ENCODE measurements at regions not wholly inside any gene's neighbourhood (a gene's known extent, or its start where the extent isn't known, plus 50 kb on each side); places are given as distances from the start of the nearest gene placed in this dataset.

DNA sequence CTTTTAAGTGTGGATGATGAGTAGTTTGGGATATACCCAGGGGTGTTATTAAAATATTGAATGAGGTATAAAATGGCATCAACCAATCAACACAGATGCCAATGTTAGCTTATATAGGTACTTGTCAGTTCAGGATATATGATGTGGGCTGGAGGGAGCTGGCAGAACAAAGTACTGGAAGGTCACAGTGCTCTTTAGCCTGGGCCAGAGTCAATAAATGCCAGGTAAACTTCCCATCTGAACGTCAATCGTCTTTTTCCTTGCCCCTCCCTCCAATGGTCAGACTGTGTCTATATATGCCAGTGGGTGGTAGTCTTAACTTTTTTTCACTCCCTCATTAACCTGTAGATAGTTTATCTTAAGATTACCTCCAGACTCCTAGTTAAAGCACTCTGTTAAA lies 140.8 kb upstream of the RBMS1 start:
- DNase-seq, result no peak

DNA sequence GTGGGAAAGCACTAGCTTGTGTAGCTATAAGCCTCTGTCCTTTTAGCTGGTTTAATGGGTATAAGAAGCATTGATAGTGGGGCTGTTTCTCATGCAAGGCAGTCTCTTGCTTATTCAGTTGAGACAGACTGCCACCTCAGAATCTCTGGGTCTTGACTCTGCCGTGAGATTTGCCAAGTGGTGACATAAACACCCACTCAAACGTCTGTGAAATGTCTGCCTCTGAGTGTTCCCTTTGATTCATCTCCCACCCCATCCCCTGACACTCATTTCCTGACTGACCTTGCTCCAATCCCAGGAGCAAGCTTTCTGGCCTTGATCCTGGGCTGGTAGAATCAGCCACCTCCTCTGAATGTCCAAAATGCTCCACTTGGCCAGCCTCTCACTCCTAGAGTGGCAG lies 141.9 kb upstream of the RBMS1 start:
- DNase-seq, result no peak

DNA sequence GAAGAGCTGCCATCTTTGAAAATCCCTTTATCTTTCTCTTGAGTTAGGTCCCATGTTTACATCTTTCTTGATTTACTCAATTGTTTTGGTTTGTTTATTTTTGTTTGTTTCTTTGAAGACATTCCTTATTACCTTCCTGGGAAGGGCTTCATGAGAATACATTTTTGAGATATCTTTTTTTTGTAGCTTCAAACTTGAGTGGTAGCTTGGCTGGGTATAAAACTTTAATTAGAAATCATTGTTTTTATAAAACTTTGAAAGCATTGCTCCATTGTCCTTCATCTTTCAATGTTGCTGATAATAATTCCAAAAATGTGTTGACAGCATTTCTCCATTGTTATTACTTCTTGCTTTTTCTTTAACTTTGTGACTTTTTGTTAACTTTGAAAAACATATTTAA lies 145.9 kb upstream of the RBMS1 start:
- DNase-seq, result no peak

DNA sequence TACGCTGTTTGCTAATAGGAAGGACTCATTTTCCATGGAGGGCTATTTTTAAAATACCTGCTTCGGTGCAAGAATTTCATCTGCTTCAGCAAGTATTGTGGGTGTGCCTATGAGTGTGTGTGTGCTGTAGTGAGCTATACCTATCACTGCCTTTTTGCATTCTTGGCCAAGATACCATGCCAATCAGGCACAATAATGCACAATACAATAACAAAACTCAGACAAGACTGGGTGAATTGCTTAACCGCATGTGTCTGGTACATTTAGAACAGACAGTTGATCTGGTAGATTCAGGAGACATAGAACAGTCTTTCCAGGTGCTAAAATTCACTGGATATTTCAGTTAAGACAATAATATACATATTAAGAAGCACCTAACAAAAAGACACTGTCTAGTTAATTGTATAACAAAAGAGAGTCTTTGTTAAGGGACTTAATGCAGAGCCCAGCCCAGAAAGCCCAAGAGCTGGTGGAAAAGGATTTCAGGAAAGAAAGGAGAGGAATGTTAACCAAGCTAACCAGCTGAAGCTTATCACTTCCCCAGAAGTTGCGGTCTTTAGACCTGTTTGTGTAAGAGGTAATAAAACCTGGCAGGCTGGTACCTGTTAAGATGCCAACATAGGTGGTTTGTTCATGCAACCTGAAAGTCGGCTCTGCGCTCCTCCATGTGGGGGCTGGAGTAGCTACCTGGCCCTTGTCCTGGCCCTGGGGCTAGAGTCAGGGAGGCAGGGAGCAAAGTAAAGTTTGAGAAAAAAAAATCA lies 153.3 kb upstream of the RBMS1 start:
- DNase-seq, result no peak

DNA sequence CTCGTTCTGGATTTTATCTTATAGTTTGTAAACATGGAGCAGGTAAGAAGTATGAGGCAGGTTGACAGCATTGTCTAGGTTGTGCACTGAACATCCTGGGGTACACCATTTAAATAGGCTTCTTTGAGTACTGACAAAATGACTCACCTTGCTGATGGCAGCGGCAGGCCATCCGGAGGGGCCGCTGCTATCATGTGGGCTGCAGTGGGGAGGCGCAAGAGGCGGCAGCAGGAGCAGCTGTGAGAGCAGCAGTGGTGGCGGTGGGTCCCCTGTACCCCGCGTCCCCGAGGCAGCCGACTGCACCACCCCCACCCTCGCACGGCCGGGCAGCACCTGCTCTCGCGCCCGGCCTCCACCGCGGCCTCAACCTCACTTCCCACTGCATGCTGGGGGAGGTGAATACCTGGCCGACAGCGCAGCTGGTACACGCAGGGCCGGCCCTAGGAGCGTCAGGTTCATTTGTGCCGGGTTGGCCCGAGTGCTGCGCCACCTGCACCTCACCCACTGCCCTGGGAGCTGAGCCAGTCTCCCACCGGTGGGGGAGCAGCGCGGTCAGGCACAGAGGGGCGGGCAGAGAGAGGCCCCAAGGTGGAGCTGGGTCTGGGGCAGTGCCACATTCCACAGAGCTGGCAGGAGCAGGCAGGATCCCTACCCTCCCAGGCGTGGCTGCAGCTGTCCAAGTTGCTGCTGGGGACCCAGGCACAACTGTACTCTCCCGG lies 154.5 kb upstream of the RBMS1 start:
- no peak for DNase-seq

DNA sequence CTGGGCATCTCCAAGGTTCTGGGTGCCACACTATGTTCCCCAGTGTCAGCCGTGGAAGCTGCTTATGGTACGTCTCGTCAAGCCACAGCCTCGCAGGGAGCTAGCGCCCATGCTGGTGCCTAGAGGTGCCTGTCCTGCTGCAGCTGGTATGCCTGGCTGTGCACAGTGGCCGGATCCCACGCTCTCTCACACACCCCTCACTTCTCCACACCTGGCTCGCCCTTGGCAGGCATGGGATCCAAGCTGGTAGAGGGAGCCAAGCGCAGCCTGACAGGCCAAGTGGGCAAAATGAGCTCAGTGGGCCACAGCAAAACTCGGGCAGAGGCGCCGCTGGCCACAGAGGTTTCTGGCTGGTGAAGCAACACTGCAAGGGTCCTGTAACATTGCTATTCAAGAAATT lies 156.1 kb upstream of the RBMS1 start:
- DNase-seq, result no peak

DNA sequence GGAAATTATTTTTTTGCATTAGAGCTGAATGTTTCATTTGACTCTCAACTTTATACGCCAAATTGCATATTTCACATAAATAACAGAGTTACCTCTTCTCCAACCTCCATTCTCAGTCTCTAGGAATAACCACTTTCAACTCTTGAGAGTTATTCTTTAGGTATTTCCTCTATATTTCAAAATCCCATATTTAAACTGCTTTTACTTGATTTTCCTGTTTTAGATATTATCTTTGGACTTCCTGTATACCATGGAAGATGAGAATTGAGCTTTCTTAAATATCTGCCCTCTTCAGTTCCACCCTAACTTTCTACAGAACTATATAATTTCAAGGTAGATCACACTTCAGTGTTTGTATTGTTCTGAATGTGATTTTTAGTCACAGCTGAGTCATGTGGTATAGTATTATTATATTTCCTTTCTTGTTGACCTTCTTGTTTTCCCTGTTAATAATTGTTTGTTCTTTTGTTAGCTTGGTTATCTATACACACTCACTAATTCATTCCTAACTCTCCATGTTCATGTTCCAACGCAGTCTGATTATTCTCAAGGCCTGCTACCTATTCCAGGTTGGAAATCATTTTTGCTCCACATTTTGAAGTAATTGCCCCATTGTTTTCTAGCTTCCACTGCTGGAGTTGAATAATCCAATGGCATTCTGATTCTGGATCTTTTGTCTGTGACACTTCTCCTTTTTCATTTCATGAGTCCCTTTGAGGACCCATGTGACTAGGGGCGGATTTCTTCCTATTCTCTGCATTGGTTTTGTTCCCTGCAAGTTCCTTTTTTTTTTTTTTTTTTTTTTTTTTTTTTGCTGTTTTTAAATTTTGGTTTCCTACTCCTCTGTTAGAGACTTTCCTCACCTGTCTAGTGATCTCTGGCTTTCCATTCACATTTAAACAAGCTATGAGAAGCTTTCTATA lies 156.8 kb upstream of the RBMS1 start:
- no peak for DNase-seq

DNA sequence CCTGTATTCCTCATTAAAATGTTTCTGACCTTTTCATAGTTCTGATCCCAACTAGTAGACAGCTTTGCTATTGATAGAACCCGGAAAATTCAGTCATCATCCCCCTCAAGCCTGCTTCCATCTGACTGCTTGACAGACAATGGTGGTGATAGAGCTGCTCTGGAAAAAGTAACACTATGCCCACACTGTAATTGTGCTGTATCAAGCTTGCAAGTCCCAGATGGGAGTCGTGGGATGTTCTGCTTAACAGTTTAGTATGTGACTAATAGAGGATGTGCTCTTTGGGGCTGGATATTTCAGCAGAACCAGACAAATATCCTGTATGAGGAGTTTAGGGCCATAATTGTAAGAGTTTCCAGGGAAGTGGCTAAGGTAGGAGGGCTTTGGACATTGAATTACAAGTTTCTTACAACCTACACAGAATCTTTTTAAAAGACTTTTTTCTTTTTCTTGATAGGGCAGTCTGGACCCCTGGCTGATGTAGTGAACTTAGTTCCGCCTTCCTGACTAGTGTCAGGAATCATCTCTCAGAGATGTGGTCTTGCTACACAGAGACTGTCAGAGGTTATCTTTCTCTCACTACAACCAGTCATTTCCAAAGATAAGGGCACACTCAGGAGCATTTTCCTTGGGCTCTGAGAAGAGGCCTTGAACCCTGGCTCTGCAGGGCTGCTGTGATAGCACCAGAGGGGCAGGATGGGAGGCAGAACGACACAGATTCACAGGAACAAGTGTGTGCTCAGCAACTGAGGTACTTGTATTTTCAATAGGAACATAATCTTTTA lies 158.0 kb upstream of the RBMS1 start:
- DNase-seq, result no peak

DNA sequence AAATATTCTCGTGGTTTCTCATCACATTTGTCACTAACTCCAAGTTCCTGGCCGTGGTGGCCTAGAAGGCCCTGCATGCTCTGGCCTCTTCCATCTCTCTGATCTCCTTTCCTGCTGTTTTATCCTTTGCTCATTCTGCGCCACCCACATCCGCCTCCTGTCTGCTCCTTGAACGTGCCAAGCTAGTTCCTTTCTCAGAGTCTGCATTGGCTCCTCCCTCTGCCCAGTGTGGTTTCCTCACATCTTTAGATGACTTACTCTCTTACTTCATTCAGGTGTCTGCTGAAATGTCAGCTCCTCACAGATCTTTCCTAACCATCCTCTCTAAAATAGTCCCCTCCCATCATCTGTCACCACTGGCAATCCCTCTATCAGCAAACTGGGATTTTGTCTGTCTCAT lies 158.6 kb upstream of the RBMS1 start:
- DNase-seq, result no peak

DNA sequence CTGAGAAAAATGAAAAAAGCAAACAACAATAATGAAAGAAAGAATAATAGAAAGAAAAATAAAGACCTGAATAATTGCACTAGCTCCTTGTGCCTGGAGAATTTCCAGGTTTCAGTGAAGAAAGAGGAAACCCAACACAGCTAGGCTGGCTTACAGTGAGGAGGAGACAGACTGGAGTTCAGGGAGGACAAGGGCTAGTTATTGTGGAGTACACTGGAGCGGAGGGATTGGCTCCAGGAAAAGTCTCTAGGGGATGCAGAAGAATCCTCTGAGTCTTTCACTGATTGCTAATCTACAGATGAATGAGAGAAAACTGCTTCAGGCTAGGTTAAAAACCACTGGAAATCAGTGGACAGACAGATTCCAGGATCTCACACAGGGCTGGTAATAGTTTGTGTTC lies 163.6 kb upstream of the RBMS1 start:
- no peak for DNase-seq

DNA sequence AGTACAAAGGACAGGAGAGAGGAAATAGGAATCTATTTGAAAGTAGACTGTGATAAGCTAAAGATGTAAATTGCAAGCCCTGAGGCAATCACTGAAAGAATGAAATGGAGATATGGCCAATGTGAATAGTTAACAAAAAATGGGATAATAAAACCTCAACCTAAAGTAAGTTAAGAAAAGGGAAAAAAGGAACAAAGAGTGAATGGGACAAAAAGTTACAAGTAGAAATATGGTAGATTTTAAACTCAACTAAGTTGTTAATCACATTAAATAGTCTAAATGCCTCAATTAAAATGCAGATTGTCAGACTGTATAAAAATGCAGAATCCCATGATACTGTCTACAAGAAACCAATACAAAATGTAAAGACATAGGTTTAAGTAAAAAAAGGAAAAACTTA lies 165.2 kb upstream of the RBMS1 start:
- no peak for DNase-seq

DNA sequence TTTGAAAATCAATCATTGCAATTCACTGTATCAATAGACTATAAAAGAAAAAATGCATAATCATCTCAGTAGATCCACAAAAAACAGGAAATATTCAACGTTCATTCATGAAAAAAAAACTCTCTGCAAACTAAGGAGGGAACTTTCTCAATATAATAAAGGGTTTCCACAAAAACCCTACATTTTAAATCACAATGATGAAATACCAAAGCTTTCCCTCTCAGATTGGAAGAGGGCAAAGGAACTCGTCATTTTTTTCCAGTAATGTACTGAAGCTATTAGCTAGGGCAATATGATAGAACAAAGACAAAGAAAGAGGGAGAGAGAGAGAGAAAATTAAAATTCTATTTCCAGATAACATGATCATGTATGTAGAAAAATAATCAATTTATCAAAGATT lies 167.1 kb upstream of the RBMS1 start:
- DNase-seq, result no peak

DNA sequence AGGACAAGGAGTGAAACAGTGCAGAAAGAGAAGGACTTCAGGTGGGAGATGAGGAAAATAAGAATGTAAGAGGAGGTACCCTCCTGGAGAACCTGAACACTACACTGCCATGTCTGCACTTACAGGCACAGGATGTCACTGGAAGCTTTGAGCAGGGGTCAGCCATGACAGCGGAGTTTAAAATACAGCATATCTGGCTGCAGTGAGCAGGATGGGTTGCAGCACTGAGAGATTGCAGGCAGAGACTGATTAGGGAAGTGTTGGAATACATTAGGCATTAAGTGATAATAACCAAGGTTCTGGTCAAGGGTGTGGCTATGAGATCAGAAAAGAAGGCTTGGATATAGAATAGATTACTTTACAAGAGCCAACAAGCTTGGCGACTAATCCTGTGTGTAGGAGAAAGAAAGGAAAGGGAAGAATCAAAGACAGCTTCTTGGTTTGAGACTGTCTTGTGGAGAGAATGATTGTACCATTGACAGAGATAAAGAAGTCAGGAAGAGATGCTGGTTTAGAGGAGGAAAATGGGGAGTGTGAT lies 171.1 kb upstream of the RBMS1 start:
- DNase-seq, result no peak

DNA sequence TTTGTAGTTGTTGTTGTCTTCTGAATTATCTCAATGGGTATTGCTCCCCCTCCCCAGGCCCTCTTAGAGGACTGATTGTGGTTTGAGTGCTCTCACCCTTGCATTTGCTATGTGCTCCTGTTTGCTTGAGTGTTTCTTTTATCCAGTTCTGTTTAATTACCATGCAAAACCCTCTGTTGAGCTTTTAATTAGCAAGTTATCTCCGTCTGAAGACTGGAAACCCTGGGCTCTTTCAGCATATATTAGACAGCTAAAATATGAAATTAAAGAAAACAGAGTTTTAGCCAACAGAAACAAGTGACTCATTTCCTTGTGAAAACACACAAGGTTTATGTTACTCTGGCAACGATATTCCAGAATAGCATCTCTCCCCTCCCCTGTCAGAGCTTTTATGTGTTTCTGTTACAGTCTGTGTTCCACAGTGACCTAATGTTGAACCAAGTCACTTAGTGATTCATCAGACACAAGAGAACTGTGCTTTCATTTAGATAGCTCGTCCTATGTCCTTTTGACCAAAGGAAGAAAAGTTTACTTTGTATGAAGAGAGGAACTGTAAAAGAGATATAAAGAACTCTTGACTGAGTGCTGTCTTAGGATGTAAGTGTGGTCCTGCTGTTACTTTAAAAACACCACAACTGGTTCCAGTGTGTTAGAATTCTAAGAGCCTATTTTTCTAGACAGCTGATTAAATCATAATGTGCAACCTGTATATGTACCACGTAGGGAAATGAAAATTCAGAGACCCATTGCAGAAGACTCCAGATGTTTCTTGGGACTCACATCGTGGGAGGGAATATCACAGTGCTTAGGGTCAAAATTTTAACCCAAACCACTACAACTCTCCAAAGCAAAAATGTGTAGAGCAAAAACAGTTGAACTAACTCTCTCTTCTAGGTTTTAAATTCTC lies 172.8 kb upstream of the RBMS1 start:
- no peak for DNase-seq

DNA sequence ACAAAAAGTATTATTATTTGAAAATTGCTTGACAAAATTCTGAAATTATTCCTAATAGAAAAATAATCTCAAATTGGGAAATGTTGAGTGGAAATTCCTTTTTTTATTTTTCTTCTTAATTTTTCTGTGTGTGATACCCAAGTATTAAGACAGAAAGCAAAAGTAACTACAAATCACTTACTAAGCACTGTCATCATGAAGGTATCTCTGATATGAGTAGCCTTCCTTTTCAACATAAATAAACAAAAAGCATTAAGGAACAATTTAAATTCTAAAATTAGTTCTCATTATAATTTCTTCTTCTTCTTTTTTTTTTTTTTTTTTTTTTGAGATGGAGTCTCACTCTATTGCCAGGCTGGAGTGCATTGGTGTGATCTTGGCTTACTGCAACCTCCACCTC lies 174.2 kb upstream of the RBMS1 start:
- no peak for DNase-seq

DNA sequence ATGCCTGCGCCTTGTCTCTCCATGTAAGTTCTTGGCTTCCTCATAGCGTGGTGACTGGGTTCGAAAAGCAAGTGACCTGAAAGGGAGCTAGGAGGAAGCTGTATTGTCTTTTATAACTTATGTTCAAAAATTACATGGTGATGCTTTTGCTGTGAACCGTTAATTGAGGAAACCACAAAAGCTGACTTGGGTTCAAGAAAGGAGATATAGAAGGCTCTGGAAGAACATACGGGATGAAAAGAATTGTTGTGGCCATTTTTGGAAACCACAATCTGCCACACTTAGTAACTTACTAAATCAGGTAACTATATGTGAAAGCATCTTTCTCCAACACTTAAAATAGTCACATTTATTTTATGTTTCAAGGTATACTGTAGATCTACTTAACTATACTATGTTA lies 177.0 kb upstream of the RBMS1 start:
- DNase-seq, result no peak

DNA sequence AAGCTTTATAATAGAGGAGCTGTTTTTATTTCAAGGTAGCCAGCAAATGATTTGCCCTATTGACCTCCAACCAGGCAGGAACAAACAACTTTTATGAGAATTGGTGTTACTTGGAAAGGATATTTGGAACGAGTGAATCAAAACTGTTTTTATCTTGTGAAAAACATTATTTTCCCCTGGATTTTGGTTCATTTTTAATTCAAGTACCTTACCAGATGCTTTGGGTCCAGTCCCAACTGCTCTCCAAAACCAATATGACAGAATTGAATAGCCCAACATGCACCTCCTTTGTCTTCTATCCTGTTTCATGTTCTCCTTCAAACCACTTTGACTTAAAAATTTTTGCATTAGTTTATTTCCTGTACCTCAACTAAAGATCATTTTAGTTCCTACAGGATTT lies 178.6 kb upstream of the RBMS1 start:
- DNase-seq, result no peak

DNA sequence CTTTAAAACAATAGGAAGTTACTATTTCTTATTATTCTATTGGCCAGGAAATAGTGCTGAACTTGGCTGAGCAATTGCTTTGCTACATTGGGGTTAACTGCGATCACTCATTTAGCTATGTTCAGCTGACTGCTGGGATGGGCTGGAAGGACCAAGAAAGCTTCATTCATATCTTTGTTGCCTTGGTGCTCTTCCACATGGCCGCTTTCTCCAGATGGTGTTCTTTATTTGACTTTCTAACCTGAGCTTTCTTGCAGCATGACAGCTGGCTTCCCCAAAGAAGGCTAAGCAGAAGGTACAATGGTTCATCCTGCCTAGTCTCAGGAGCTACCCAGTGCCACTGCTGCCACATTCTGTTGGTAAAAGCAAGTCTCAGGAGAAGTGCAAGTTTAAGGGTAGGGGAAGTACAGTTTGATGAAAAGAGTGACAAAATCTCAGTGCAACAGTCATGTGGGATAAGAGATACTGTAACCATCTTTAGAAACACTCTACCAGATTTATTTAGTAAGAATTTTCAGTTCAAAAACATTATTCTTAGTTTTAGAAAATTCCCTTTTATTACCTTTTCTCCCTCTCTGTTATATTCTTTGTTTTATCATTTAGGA lies 180.6 kb upstream of the RBMS1 start:
- DNase-seq, result no peak

DNA sequence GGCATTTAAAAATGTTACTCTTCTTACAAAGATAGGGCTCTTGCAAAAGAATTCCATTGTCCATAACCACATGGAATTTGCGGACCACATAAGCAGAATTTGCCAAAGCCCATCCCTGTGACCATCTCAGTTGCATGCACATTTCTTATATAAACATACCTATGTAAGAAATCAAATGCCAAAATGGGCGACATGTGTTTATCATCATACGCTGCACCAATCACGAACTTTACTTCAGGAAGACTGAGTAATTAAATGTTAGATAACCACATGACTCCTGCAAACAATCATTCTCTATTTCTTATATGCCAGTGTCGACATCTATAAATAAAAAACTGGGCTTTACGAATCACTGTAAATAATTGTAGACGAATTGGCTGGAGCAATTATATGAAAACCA lies 186.1 kb upstream of the RBMS1 start:
- no peak for DNase-seq

DNA sequence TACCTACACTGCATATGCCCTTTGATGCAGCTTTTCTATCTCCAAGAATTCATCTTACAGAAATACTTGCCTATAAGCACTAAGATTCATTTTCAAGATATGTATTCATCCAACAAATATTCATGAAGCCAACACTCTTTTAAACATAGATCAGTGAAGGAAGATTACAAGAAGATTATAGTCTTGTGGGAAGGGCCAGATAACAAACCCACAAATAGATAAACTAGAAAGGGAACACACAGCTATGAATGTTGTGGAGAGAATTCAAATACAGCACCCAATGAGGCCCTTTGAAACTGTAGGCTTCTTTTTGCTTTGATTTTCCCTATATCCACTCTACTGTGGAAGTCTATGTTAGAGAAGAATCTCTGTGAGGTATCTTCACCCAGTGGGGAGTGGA lies 186.7 kb upstream of the RBMS1 start:
- DNase-seq, result no peak

DNA sequence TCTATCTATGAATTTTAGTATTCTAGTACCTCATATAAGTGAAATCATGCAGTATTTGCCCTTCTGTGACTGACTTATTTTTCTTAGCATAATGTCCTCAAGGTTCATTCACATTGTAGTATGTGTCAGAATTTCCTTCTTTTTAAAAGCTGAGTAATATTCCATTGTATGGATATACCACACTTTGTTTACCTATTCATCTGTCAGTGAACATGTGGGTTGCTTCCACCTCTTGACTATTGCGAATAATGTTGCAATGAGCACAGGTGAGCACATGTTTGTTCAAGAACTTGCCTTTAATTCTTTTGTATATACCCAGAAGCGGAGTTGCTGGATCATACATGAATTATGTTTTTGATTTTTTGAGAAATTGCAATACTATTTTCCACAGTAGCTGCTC lies 187.4 kb upstream of the RBMS1 start:
- no peak for DNase-seq

Measured in SHP77 treated with DMSO at 0.1 percent for 48 hours (cell line).